ENCODE measurements at regions not wholly inside any gene's neighbourhood (a gene's known extent, or its start where the extent isn't known, plus 50 kb on each side); places are given as distances from the start of the nearest gene placed in this dataset.
"Not testable (repeated sequence)": the region's sequence is repeated elsewhere in the genome, so short reads cannot be mapped to it uniquely, and the experiment has no call there.

DNA sequence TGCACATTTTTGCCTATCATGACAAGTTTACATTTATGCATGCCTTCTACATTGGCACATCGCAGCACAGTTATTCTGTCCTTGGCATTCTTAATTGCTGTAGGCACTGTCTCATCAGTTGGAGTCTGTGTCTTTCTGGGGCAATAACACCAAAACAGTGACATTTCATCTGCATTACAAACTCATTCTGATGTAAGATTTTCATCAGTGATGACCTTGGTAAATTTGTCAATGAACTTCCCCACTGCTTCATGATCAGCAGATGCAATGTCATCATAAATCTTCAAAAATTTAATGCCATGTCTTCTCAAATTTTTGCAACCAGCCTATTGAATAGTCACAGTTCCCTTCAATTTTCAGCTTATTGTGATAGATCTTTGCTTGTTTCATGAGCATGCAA lies 85.5 kb downstream of the CAPZA3 start:
- H3K27me3 Mint-ChIP-seq (ENCODE audit: low read depth): no peaks in the 10 kb centered on the region
- H3K4me1 Mint-ChIP-seq (ENCODE audit: low read depth): no peaks in the 10 kb centered on the region
- H3K27ac Mint-ChIP-seq: no peak overlapping the region
- intact Hi-C loops (cut with micrococcal nuclease): no loop called here
- H3K4me3 Mint-ChIP-seq: no peak overlapping the region
- DNase-seq: no peak
- peaks cover 1% of the 10 kb centered on the region for H3K9me3 Mint-ChIP-seq
- H3K36me3 Mint-ChIP-seq (ENCODE audit: low read depth): no peaks in the 10 kb centered on the region
- CTCF ChIA-PET: no interaction called here

GRCh38 chr12:18824287-18824686 lies 86.4 kb downstream of the CAPZA3 start:
- Mint-ChIP-seq H3K27me3 (ENCODE audit: low read depth) (no peaks in the 10 kb centered on the region), H3K4me1 (ENCODE audit: low read depth) (no peaks in the 10 kb centered on the region), H3K36me3 (ENCODE audit: low read depth) (no peaks in the 10 kb centered on the region), H3K9me3 (peaks cover 7% of the 10 kb centered on the region), H3K27ac (no peak overlapping the region), H3K4me3 (no peak overlapping the region)
- intact Hi-C loops (cut with micrococcal nuclease): no loop called here
- CTCF ChIA-PET: no interaction called here
- no peak for DNase-seq

DNA sequence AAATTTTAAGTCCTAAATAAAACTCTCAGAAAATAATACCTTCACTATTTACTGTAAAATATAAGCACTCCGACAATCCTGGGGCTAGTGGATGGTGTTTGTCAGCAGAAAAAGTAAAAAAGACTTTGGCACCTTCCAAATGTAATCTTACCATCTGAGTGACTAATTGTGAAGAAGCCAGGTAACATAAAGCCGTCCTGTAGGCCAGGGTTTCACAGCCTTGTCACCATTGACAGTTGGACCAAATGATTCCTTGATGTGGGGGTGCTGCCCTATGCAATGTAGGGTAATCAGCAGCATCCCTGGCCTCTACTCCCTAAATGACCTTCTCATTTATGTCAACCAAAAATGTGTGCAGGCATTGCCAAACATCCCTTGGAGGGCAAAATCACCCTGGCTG lies 87.2 kb downstream of the CAPZA3 start:
- no peak for DNase-seq
- CTCF ChIA-PET: interaction anchor here (0.6 kb wide), 1 partner anchor 523 kb away, joined by 3 read pairs; no protein-coding TSS in a partner anchor
- no peaks in the 10 kb centered on the region for H3K27me3 Mint-ChIP-seq (ENCODE audit: low read depth)
- intact Hi-C loops (cut with micrococcal nuclease): no loop called here
- H3K4me1 Mint-ChIP-seq (ENCODE audit: low read depth): no peaks in the 10 kb centered on the region
- no peak overlapping the region for H3K4me3 Mint-ChIP-seq
- H3K9me3 Mint-ChIP-seq: peaks cover 6% of the 10 kb centered on the region
- H3K27ac Mint-ChIP-seq: no peak overlapping the region
- no peaks in the 10 kb centered on the region for H3K36me3 Mint-ChIP-seq (ENCODE audit: low read depth)

DNA sequence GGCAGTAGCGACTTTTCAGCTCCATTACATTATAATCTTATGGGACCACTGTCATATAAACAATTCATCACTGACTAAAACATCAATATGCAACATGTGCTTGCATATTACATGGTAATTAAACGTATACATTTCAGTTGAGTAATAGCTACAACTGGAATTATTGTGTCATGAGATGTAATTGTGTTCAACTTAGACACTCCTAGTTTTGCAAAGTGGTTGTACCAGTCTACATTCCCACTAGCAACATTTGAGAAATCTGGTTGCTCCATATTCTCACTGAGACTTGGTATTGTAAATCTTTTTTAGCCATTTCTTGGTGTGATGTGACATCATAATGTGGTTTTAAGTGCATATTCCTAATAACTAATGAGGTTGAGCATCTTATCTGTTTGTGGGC lies 90.0 kb downstream of the CAPZA3 start:
- no peaks in the 10 kb centered on the region for H3K27me3 Mint-ChIP-seq (ENCODE audit: low read depth)
- no peaks in the 10 kb centered on the region for H3K36me3 Mint-ChIP-seq (ENCODE audit: low read depth)
- intact Hi-C loops (cut with micrococcal nuclease): no loop called here
- no peak overlapping the region for H3K27ac Mint-ChIP-seq
- peaks cover 6% of the 10 kb centered on the region for H3K9me3 Mint-ChIP-seq
- DNase-seq: no peak
- CTCF ChIA-PET: no interaction called here
- H3K4me1 Mint-ChIP-seq (ENCODE audit: low read depth): no peaks in the 10 kb centered on the region
- no peak overlapping the region for H3K4me3 Mint-ChIP-seq

DNA sequence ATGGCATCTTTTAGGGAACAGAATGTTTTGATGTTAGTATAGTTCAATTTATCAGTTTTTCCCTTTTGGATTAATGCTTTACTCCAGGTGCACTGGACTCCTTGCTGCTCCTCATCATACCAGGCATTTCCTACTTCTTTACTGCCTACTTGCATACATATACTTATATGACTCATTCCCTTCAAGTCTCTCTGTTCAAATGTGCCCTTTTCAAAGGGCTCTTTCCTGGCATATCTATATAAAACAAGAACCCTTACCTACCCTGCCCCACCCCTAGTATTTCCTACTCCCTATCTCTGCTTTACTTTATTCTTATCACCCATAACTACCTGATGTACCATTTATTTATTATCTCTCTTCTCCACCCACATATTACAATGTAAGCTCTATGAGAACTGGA lies 90.6 kb downstream of the CAPZA3 start:
- Mint-ChIP-seq H3K4me3 (no peak overlapping the region), H3K4me1 (ENCODE audit: low read depth) (no peaks in the 10 kb centered on the region), H3K36me3 (ENCODE audit: low read depth) (no peaks in the 10 kb centered on the region), H3K27ac (no peak overlapping the region), H3K27me3 (ENCODE audit: low read depth) (no peaks in the 10 kb centered on the region), H3K9me3 (peaks cover 6% of the 10 kb centered on the region)
- CTCF ChIA-PET: no interaction called here
- DNase-seq: no peak
- intact Hi-C loops (cut with micrococcal nuclease): no loop called here

GRCh38 chr12:18828987-18829386 lies 91.1 kb downstream of the CAPZA3 start:
- intact Hi-C loops (cut with micrococcal nuclease): no loop called here
- Mint-ChIP-seq H3K4me1 (ENCODE audit: low read depth) (no peaks in the 10 kb centered on the region), H3K27ac (no peak overlapping the region), H3K36me3 (ENCODE audit: low read depth) (no peaks in the 10 kb centered on the region), H3K27me3 (ENCODE audit: low read depth) (no peaks in the 10 kb centered on the region), H3K4me3 (no peak overlapping the region), H3K9me3 (peaks cover 6% of the 10 kb centered on the region)
- DNase-seq: no peak
- CTCF ChIA-PET: no interaction called here

DNA sequence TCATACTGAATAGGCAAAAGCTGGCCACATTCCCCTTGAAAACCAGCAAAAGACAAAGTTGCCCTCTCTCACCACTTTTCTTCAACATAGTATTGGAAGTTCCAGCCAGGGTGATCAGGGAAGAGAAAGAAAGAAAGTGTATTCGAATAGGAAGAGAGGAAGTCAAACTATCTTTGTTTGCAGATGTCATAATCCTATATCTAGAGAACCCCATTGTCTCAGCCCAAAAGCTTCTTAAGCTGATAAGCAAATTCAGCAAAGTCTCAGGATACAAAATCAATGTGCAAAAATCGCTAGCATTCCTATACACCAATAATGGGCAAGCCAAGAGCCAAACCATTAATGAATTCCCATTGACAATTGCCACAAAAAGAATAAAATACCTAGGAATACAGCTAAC lies 95.0 kb downstream of the CAPZA3 start:
- intact Hi-C loops (cut with micrococcal nuclease); DNase-seq; H3K27me3 Mint-ChIP-seq (ENCODE audit: low read depth); H3K27ac Mint-ChIP-seq; H3K4me3 Mint-ChIP-seq; H3K36me3 Mint-ChIP-seq (ENCODE audit: low read depth); CTCF ChIA-PET; H3K9me3 Mint-ChIP-seq; H3K4me1 Mint-ChIP-seq (ENCODE audit: low read depth): not testable (repeated sequence)

- Mint-ChIP-seq H3K27ac (no peak overlapping the region), H3K27me3 (ENCODE audit: low read depth) (no peaks in the 10 kb centered on the region), H3K9me3 (peaks cover 3% of the 10 kb centered on the region), H3K4me1 (ENCODE audit: low read depth) (no peaks in the 10 kb centered on the region), H3K4me3 (no peak overlapping the region), H3K36me3 (ENCODE audit: low read depth) (no peaks in the 10 kb centered on the region)
- DNase-seq: no peak
- intact Hi-C loops (cut with micrococcal nuclease): no loop called here
- CTCF ChIA-PET: no interaction called here
Observed at GRCh38 chr12:18837025-18837424, 99.1 kb downstream of the CAPZA3 start.

GRCh38 chr12:18837505-18837904 lies 99.6 kb downstream of the CAPZA3 start:
- H3K27ac Mint-ChIP-seq: no peak overlapping the region
- intact Hi-C loops (cut with micrococcal nuclease): no loop called here
- DNase-seq: no peak
- peaks cover 3% of the 10 kb centered on the region for H3K9me3 Mint-ChIP-seq
- CTCF ChIA-PET: no interaction called here
- no peaks in the 10 kb centered on the region for H3K27me3 Mint-ChIP-seq (ENCODE audit: low read depth)
- H3K4me1 Mint-ChIP-seq (ENCODE audit: low read depth): no peaks in the 10 kb centered on the region
- no peaks in the 10 kb centered on the region for H3K36me3 Mint-ChIP-seq (ENCODE audit: low read depth)
- H3K4me3 Mint-ChIP-seq: no peak overlapping the region

GRCh38 chr12:18840997-18841396 lies 103.1 kb downstream of the CAPZA3 start:
- intact Hi-C loops (cut with micrococcal nuclease); H3K27me3 Mint-ChIP-seq (ENCODE audit: low read depth); DNase-seq; H3K4me1 Mint-ChIP-seq (ENCODE audit: low read depth); H3K27ac Mint-ChIP-seq; H3K36me3 Mint-ChIP-seq (ENCODE audit: low read depth); H3K9me3 Mint-ChIP-seq; H3K4me3 Mint-ChIP-seq: not testable (repeated sequence)
- CTCF ChIA-PET: interaction anchor here (0.6 kb wide), 1 partner anchor 167 kb away, joined by 3 read pairs; no protein-coding TSS in a partner anchor

GRCh38 chr12:18849080-18849479 lies 111.2 kb downstream of the CAPZA3 start:
- Mint-ChIP-seq H3K27ac (no peak overlapping the region), H3K4me3 (no peak overlapping the region), H3K9me3 (peaks cover 1% of the 10 kb centered on the region), H3K4me1 (ENCODE audit: low read depth) (no peaks in the 10 kb centered on the region), H3K27me3 (ENCODE audit: low read depth) (no peaks in the 10 kb centered on the region), H3K36me3 (ENCODE audit: low read depth) (no peaks in the 10 kb centered on the region)
- intact Hi-C loops (cut with micrococcal nuclease): no loop called here
- DNase-seq: no peak
- CTCF ChIA-PET: no interaction called here

- no peak for DNase-seq
- Mint-ChIP-seq H3K27me3 (ENCODE audit: low read depth) (no peaks in the 10 kb centered on the region), H3K9me3 (peaks cover 1% of the 10 kb centered on the region), H3K27ac (no peak overlapping the region), H3K36me3 (ENCODE audit: low read depth) (no peaks in the 10 kb centered on the region), H3K4me1 (ENCODE audit: low read depth) (no peaks in the 10 kb centered on the region), H3K4me3 (no peak overlapping the region)
- intact Hi-C loops (cut with micrococcal nuclease): no loop called here
- CTCF ChIA-PET: no interaction called here
Observed at GRCh38 chr12:18849761-18850160, 111.8 kb downstream of the CAPZA3 start.

DNA sequence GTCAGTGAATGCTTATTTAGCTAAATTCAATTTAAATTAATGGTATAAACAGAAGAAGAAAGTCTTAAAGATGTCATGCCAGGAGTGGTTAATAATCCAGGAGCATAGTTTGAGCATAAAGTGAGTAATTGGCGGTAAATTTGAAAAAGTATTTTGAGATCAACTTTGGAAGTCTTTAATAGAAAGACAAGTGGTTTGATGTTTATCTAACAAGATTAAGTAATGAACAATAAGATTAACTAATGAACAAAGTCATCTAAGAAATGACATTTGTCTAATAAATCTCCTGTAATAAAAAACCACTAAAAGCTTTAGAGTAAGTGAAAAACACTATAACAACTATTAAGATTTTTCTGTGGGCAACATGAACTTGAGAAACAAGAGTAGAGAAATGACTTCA lies 112.8 kb downstream of the CAPZA3 start:
- no peaks in the 10 kb centered on the region for H3K27me3 Mint-ChIP-seq (ENCODE audit: low read depth)
- DNase-seq: no peak
- H3K4me1 Mint-ChIP-seq (ENCODE audit: low read depth): no peaks in the 10 kb centered on the region
- CTCF ChIA-PET: no interaction called here
- no peaks in the 10 kb centered on the region for H3K36me3 Mint-ChIP-seq (ENCODE audit: low read depth)
- intact Hi-C loops (cut with micrococcal nuclease): no loop called here
- H3K4me3 Mint-ChIP-seq: no peak overlapping the region
- no peak overlapping the region for H3K27ac Mint-ChIP-seq
- peaks cover 1% of the 10 kb centered on the region for H3K9me3 Mint-ChIP-seq

DNA sequence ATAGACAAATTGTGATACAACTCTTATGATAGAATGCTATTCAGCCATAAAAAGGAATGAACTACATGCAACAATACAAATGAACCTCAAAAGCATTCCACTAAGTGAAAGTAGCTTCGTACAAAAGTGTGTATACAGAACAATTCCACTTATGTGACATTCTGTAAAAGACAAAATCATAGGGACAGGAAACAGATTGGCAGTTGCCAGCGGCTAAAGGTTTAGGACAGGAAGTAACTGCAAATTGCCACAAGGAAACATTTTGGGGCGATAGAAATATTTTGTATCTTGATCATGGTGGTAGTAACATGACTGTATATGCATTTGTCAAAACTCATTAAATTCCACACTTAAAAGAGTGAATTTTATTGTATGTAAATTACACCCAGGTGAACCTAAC lies 113.4 kb downstream of the CAPZA3 start:
- Mint-ChIP-seq H3K27me3 (ENCODE audit: low read depth) (no peaks in the 10 kb centered on the region), H3K4me1 (ENCODE audit: low read depth) (no peaks in the 10 kb centered on the region), H3K4me3 (no peak overlapping the region), H3K27ac (no peak overlapping the region), H3K9me3 (peaks cover 1% of the 10 kb centered on the region), H3K36me3 (ENCODE audit: low read depth) (no peaks in the 10 kb centered on the region)
- CTCF ChIA-PET: no interaction called here
- no peak for DNase-seq
- intact Hi-C loops (cut with micrococcal nuclease): no loop called here
